ENCODE measurements at regions not wholly inside any gene's neighbourhood (a gene's known extent, or its start where the extent isn't known, plus 50 kb on each side); places are given as distances from the start of the nearest gene placed in this dataset.

DNA sequence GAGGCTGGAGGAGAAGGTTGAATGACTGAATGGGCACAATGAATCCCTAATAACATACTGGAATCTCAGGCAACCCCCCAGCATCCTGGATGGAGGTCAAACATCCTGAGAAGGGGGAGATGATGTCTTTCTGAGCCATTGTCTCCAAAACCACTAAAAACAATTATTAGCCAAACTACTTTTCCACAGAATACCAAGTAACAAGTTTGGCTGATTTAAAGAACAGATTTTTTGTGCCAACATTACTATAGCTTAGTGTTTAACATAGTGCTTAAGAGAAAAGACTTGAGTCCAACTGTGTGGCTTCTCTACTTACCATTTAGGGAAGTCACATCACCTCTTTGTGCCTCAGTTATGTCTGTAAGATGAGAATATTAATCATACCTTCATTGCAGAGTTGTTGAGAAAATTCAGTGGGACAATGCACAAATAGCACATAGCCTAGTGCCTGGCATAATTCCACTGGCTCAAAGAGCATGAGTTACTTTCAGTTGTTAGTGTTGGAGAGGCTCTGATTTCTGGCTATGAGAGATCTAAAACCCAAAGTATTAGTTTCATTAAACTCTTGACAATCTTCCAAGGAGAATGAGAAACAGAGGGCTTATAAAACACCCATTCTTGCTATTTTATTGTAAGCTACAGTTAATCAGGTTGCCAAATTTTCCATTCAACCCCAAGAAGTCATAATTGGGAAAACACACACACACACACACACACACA, 111.3 kb upstream of the NR3C1 start:
- TF ChIP-seq, protein P1, sequence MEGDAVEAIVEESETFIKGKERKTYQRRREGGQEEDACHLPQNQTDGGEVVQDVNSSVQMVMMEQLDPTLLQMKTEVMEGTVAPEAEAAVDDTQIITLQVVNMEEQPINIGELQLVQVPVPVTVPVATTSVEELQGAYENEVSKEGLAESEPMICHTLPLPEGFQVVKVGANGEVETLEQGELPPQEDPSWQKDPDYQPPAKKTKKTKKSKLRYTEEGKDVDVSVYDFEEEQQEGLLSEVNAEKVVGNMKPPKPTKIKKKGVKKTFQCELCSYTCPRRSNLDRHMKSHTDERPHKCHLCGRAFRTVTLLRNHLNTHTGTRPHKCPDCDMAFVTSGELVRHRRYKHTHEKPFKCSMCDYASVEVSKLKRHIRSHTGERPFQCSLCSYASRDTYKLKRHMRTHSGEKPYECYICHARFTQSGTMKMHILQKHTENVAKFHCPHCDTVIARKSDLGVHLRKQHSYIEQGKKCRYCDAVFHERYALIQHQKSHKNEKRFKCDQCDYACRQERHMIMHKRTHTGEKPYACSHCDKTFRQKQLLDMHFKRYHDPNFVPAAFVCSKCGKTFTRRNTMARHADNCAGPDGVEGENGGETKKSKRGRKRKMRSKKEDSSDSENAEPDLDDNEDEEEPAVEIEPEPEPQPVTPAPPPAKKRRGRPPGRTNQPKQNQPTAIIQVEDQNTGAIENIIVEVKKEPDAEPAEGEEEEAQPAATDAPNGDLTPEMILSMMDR (conservative IDR thresholded peaks at IDR 0.05), result no peak
- Histone ChIP-seq H3K79me2 (ENCODE audit: insufficient read depth, low read length) (no peaks in the 10 kb centered on the region), H2BK15ac (ENCODE audit: low read depth, low read length) (no peak overlapping the region), H2BK5ac (ENCODE audit: insufficient read length, low read length) (no peak overlapping the region), H4K8ac (replicated peaks; ENCODE audit: insufficient read length, low read depth, low read length) (no peak overlapping the region), H3T11ph (ENCODE audit: low read length) (no peak overlapping the region), H3K23me2 (ENCODE audit: insufficient read length, low read depth, low read length, poor library complexity, severe bottlenecking) (no peaks in the 10 kb centered on the region), H2AK5ac (ENCODE audit: insufficient read length, low read length) (no peak overlapping the region), H3K9me3 (ENCODE audit: control insufficient read depth, low read depth, low read length) (no peaks in the 10 kb centered on the region), H4K91ac (ENCODE audit: insufficient read length, low read depth, low read length) (no peak overlapping the region), H3K4me2 (ENCODE audit: insufficient read depth, insufficient read length, low read length) (no peak overlapping the region), H3K79me1 (ENCODE audit: insufficient read depth, low read depth, low read length, poor library complexity, severe bottlenecking) (no peaks in the 10 kb centered on the region), H3K4me1 (ENCODE audit: insufficient read depth, low read length) (no peaks in the 10 kb centered on the region), H3K4ac (ENCODE audit: low read depth, low read length) (no peak overlapping the region), H2BK20ac (ENCODE audit: low read depth, low read length, poor library complexity, severe bottlenecking) (no peak overlapping the region), H2BK12ac (ENCODE audit: insufficient read length, low read depth, low read length) (no peak overlapping the region), H3K27ac (ENCODE audit: insufficient read length, low read depth, low read length) (no peak overlapping the region), H2BK120ac (ENCODE audit: low read depth, low read length, poor library complexity, severe bottlenecking) (no peak overlapping the region), H3K9ac (ENCODE audit: extremely low read depth, insufficient read length, low read length) (no peak overlapping the region), H3K56ac (ENCODE audit: insufficient read length, low read depth, low read length) (no peak overlapping the region), H3K27me3 (ENCODE audit: insufficient read depth, low read length) (no peaks in the 10 kb centered on the region), H2AFZ (ENCODE audit: low read length) (no peak overlapping the region), H3K14ac (ENCODE audit: insufficient read depth, low read length) (no peak overlapping the region), H3K23ac (ENCODE audit: insufficient read length, low read depth, low read length) (no peak overlapping the region), H4K20me1 (ENCODE audit: control insufficient read depth, insufficient read depth, insufficient read length) (no peaks in the 10 kb centered on the region), H4K5ac (ENCODE audit: insufficient read length, low read depth, low read length) (no peak overlapping the region), H3K18ac (ENCODE audit: insufficient read length, low read depth, low read length) (no peak overlapping the region)
- H3K4me3 Mint-ChIP-seq, result no peak overlapping the region
- H3K9me3 Mint-ChIP-seq, result no peaks in the 10 kb centered on the region
- no peaks in the 10 kb centered on the region for H3K27me3 Mint-ChIP-seq (ENCODE audit: low read depth)
- H3K4me1 Mint-ChIP-seq, result no peaks in the 10 kb centered on the region
- H3K36me3 Mint-ChIP-seq (ENCODE audit: insufficient read depth in 1 of 3, low read depth in 3 of 3), result no peaks in the 10 kb centered on the region
- no peak for DNase-seq
- no peak overlapping the region; a peak in 1 of 7 replicates for H3K27ac Mint-ChIP-seq

Data from H9 (cell line).